Thyroid gland (tissue), 4 donors: ENCODE measurements at regions not wholly inside any gene's neighbourhood (a gene's known extent, or its start where the extent isn't known, plus 50 kb on each side); places are given as distances from the start of the nearest gene placed in this dataset.

Experiments
- POLR2A ChIP-seq, 2 donors: fragments of 450-650 bp; IDR thresholded peaks; one replicate each; pipeline ENCODE4 v1.6.1; 2017; ENCODE audit warnings: antibody characterized with exemption in 2 of 2, mild to moderate bottlenecking in 2 of 2, moderate library complexity in 1 of 2
- TF ChIP-seq, protein P1 (sequence below), 6 experiments: fragments of 200-600 bp in 3 of 6; fragments of 450-650 bp in 3 of 6; sonication (generic) in 3 of 6; IDR thresholded peaks; one replicate each; pipeline ENCODE4 v1.5.1; 2016 to 2019; ENCODE audit warnings: antibody characterized with exemption in 6 of 6, mild to moderate bottlenecking in 2 of 6, inconsistent platforms in 1 of 6, moderate library complexity in 1 of 6

DNA sequence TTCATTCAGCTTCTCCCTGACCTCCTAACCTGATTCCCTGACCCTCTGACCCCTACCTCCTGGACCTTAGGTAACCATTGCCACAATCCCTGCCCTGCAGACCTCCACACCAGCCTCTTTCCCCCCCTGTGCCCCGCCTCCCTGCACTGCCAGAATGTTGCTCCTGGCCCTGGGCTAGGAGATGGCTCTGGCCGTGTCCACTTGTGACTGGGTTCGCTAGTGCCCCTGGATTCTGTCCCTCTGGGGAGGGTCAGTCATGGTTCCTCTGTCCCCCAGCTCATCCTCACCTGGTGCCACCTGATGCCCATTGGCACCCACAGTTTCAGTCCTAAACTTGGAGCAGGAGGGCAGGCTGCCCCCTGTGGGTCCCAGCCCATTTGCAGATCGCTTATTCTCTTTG, 56.2 kb upstream of the PRR23E start:
- TF ChIP-seq, protein P1, sequence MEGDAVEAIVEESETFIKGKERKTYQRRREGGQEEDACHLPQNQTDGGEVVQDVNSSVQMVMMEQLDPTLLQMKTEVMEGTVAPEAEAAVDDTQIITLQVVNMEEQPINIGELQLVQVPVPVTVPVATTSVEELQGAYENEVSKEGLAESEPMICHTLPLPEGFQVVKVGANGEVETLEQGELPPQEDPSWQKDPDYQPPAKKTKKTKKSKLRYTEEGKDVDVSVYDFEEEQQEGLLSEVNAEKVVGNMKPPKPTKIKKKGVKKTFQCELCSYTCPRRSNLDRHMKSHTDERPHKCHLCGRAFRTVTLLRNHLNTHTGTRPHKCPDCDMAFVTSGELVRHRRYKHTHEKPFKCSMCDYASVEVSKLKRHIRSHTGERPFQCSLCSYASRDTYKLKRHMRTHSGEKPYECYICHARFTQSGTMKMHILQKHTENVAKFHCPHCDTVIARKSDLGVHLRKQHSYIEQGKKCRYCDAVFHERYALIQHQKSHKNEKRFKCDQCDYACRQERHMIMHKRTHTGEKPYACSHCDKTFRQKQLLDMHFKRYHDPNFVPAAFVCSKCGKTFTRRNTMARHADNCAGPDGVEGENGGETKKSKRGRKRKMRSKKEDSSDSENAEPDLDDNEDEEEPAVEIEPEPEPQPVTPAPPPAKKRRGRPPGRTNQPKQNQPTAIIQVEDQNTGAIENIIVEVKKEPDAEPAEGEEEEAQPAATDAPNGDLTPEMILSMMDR (IDR thresholded peaks at IDR 0.05): no peak
- TF ChIP-seq POLR2A (IDR thresholded peaks at IDR 0.05): no peak
